SH-SY5Y (cell line): ENCODE measurements at regions not wholly inside any gene's neighbourhood (a gene's known extent, or its start where the extent isn't known, plus 50 kb on each side); places are given as distances from the start of the nearest gene placed in this dataset.

ENCODE experiments used
- GATA2 ChIP-seq: IDR thresholded peaks from 2 replicates; pipeline ENCODE4 v1.6.1; 2011; ENCODE audit warnings: mild to moderate bottlenecking, low read depth, low read length
- GATA3 ChIP-seq: IDR thresholded peaks from 2 replicates; pipeline ENCODE4 v1.6.1; 2011; ENCODE audit warnings: low read depth, mild to moderate bottlenecking, low read length, moderate library complexity

DNA sequence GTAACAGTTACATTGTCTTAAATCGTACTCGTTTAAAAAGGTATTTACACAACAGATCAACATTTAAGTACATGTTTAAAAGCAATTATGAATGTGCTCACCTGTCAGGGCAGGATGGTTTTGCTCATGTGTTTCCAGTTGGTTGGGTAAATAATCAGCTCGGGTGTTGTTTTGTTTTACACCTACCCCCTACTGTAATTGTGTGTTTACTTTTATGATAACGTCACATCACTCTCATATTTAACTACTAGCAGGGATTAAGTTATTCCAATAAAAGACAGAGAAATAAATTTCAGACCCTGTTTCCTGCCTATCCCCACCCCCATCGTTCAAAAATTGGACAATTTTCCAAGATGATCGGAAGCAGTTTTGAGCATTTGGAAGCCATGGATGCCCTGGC lies 390.2 kb downstream of the SEC14L1 start:
- no peak for TF ChIP-seq GATA2
- TF ChIP-seq GATA3, result no peak
